HG03066 (cell line): ENCODE measurements at regions not wholly inside any gene's neighbourhood (a gene's known extent, or its start where the extent isn't known, plus 50 kb on each side); places are given as distances from the start of the nearest gene placed in this dataset.
"Not testable (repeated sequence)": the region's sequence is repeated elsewhere in the genome, so short reads cannot be mapped to it uniquely, and the experiment has no call there.

Source experiments
- ATAC-seq: cut with Tn5 transposase; IDR thresholded peaks from one replicate; pipeline ENCODE4 v1.9.1; 2021; ENCODE audit warnings: low read depth; ENCODE audit not compliant: unreplicated experiment

DNA sequence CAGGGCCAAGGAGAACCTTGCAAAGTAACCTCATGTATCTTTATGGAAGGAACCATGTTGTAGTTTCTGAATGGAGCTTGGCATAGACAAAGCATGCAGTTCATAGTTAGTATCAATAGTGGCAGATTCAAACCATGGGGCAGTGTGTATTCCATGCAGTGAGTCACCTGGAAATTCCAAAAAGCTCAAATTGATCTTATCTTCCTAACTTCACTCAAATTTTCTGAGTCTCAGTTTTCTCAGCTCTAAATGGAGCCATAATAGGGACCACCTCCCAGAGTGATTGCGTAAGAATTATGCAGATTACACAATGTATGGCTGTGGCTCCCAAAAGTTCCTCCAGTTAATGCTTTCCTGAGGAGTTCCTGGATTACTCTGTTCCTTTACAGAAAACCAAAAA is 549.9 kb upstream of the KLF4 start:
- ATAC-seq: no peak

DNA sequence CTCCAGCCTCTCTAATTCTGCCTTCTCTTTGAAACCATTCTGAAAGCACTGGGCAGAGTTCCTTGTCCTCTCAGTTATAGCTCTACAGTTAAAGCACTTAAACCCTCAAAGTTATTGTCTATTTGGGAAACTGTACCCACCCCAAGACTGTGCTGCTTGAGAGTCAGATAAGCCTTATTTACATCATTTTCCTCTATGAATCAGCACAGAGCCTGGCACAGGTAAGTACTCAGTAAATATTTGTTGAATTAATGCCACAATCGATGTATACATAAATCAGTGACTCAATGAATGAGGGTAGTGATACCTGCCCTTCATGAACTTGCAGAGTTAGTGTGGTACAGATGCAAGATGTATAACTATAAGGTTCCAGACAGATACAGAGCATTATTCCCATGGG is 549.4 kb upstream of the KLF4 start:
- no peak for ATAC-seq

DNA sequence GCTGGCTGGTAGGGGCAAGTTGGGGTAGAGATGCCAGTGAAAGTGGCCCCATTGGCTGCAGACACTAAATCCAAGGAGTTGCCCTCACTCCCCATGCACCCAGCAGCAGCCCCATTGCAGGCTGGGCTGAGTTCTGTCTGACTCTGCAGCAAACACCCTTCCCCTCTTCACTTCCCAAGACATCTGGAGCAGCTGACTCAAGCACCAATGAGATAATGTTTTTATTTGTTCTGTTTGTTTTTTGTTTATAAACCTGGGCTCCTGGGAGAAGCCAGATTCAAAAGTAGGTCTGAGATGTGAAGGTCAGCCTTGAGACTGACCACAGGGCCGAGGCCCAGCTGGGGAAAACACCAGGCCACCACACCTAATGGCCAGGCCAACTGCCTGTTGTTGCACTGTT is 545.9 kb upstream of the KLF4 start:
- no peak for ATAC-seq

DNA sequence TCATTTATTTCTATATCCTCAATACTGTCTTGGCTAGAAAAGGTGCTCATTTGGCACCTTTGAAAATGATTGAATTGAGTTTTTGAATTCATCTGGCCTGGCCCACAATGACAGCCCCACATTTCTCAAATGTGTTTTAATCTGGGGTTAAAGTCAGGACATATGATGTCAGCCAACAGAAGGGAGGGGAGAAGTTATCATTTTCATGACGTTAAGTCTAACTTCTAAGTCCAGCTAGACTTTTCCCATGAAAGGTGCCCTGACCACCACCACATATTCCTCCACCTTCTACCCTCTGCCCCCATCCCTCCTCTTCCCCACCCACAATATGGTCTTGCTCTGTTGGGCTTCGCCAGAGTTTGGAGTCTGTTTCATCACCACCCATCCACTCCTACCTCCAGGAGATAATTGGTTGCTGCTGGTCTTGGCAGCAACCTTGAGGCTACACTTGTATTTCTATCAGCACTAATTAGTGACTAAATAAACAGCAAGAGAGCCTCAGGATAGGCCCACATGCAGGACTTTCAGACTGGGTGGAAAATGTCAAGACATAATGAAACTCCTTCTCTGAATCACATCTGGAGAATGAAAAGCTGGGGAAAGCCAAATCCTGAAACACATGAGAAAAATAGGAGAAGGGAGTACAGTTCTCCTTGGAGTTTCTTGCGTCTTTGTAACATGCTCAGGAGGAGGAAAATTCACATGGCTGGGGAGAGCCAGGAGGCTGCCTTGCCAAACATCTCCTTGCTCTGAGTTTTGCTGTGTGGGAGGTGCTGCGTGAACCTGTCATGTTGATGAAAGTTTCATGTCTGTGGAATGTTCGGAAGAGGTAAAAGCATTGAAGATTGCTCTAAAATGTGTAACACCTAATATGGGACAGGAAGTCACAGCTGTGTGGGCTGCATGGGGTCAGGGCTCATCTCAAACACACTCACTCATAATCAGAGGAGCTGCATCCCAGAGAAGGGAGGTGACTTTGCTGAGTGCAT is 544.7 kb upstream of the KLF4 start:
- ATAC-seq: no peak

DNA sequence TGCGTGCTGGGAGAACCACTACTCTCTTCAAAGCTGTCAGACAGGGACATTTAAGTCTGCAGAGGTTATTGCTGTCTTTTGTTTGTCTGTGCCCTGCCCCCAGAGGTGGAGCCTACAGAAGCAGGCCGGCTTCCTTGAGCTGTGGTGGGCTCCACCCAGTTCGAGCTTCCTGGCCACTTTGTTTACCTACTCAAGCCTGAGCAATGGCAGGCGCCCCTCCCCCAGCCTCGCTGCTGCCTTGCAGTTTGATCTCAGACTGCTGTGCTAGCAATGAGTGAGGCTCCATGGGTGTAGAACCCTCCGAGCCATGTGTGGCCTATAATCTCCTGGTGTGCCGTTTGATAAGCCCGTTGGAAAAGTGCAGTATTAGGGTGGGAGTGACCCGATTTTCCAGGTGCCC is 542.5 kb upstream of the KLF4 start:
- not testable (repeated sequence) for ATAC-seq

DNA sequence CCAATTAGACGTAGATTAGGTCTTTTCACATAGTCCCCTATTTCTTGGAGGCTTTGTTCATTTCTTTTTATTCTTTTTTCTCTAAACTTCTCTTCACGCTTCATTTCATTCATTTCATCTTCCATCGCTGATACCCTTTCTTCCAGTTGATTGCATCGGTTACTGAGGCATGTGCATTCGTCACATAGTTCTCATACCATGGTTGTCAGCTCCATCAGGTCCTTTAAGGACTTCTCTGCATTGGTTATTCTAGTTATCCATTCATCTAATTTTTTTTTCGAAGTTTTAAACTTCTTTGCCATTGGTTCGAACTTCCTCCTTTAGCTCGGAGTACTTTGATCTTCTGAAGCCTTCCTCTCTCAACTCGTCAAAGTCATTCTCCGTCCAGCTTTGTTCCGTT is 541.7 kb upstream of the KLF4 start:
- ATAC-seq: not testable (repeated sequence)

DNA sequence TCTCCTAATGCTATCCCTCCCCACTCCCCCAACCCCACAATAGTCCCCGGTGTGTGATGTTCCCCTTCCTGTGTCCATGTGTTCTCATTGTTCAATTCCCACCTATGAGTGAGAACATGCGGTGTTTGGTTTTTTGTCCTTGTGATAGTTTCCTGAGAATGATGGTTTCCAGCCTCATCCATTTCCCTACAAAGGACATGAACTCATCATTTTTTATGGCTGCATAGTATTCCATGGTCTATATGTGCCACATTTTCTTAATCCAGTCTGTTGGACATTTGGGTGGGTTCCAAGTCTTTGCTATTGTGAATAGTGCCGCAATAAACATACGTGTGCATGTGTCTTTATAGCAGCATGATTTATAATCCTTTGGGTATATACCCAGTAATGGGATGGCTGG is 537.1 kb upstream of the KLF4 start:
- ATAC-seq: not testable (repeated sequence)

DNA sequence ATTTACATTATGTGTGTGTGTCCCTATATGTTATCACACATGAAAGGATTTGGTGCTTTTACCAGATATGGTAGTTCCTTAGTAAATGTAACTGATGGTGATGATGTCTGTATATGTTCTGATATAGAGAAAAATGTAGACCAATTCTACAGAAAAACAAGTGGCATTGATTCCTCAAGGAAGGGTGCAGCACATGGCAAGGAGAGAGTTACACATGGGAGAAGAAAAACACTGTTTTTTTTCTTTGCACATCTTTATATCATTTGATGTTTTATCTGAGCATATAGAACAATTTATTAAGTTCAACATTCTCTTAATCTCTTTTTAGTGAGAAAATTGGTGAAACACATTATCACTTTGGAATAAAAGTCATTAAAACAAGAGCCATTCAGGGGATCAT is 535.0 kb upstream of the KLF4 start:
- ATAC-seq: no peak

DNA sequence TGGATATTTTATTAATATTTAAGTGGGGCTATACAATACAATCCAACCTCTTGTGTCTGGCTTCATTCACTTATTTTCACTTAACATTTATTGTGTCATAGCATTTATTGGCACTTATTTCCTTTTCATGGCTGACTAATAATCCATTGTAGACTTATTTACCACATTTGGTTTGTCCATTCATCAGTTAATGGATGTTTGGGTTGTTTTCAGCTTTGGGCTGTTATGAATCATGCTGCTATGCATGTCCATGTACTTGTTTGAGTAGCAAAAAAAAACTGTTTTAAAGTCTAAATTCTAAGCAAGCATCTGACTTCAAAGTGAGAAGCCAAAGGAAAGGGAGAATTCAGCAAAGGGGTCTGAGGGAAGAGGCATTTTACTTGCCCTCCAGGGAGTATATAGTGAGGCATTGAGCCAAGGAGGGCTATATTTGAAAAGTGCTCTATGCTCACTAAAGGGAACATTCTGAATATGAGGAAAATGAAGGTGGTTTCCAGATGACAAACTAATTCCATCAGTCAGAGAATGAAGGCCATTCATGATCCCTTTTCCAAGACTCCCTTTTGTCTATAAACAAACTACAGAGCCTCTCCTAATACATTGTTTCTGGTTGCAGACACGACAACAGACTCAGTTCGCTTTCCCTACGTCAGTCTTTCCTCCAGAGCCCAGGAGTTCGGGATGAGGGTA is 532.8 kb upstream of the KLF4 start:
- ATAC-seq: no peak

DNA sequence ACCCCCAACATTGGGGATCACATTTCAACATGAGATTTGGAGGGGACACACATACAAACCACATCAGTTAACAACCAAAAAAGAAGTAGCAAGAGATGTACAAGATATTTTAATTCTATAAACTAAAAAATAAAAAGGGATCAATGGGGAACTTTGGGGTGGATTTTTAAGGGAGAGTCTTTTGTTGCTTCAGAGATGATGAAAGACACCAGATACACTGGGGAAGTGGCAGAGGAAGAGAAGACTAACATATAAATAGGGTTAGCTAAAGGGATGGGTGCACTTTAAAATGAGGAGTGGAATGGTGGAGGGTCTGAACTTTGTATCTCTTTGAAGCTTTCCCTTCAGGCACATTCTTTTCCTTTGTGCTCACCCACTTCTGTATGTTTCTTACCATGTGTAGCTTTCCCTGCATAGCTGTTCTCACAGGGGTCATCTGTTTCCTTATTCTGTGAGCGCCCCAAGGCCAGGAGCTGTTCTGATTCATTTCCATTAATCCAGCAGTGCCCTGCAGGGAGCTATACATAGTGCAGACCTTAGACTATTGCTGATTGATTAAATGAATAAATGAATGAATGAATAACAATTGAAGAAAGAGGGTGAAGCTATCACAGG is 531.6 kb upstream of the KLF4 start:
- ATAC-seq: no peak

DNA sequence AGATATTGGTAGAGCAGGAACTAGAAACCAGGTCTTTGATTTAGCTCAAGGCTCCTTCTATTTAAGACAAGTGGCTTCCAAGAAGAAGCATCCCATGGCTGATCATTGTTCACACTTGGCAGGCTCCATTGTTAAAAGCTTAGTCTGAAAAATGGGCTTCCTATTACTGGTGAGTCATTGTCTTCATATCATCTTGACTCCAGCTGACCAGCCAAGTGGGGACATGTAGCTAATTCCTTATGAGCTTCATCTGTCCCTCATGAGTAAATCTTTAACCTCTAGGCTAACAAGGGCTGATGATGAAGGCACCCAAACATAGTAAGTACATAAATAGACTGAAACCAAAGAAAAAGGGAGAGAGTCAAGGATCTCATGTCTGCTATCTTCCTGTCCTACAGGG is 530.3 kb upstream of the KLF4 start:
- no peak for ATAC-seq

DNA sequence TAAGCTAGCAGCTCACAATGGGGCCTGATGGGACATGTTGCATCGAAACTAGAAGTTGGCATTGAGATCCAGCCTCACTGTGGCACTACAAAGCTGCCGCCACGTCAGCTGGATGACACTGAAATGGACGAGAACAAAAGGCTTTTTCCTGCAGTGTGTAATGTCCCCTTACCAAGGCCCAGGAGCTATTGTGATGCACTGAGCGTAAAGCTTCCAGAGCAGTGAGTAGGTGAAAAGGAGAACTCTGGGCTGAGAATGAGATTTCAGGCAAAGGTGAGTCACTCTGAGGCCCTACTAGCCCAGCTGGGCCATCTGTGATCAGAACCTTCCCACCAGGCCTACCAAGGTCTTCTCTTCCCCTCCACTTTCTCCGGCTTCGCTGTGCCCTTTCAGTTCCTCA is 528.1 kb upstream of the KLF4 start:
- ATAC-seq: no peak

DNA sequence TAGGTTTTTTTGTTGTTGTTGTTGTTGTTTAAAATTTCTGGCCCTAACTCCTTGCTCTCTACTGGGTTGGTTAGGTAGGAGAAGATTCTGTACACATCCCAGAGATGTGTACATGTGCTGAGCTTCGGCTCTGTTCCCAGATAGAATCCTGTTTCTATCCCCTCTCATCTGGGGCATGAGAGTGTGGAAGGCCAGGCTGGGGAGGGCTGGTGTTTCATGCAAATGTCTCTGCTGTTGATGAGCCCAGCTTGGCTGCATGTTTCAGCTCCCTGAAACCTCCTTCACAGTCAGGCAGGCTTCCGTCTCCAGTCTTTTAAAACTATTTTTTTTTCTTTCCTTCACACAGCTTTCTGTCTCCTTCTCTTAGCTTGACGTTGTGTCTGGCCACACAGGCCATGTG is 526.9 kb upstream of the KLF4 start:
- no peak for ATAC-seq

DNA sequence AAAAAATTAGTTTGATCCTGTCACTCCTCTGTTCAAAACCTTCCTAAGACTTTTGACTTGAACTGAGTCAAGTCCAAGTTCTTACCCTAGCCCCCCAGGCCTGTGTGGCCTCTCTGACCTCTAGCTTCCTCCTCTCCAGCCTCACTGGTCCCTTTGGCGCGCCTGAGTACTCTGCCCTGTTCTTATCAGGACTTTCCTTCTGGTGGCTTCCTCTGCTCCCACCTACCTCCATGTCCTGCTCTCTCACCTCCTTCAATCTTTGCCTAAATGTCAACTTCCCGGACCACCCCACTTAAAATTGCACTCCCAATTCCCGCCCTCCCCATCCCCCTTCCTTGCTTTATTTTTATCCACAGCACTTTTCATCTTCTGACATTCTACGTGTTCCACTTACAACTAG is 526.1 kb upstream of the KLF4 start:
- no peak for ATAC-seq

DNA sequence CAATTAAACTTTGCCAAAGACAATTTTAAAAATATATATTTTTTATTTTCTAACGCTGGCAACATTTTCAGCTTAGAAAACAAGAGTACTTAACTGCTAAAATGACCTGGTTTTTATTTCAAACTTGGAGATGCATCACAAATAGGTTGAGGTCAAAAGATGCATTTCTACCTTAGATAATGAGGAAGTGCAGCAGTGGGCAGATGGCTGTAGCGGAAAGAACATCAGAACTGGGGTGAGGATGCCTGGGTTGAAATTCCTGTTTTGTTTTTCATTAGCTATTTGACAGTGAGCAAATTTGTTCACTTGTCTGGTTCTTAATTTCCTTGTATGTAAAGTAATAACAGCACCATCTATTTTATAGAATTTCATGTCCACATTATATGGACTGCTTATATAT is 524.8 kb upstream of the KLF4 start:
- ATAC-seq: no peak

DNA sequence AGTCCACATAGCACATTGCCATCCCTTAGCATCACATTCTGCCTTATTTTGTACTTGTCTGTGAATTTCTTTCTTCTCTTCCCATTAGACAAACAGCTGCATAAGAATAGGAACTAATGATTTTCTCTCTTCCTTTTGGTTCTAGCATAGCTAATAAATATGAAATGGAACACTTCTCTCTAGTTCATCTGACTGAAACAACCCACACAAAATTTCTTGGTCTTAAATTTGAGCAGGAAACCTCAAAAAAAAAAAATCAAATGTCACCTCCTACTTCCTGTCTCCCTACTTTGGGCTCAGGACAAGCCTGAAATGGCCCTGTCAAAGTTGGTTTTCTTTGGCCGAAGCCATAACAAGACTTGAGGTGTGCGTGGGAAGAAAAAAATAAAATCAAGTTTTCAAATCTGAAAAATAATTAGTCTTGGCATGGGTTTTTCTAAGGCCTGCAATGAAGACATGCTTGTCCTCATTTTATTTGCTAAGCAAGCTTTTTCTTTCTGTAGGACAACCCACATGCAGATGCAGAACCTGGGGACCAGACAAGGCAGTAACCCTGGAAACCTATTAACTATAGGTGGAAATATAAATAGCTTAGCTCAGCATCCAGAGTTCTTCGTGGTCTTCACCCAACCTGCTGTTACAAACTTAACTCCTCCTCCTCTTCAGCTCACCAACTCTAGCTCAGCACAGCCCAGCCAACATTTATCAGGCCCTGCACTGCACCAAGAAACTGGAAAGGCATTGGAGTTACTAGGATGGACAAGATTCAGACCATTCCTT is 523.5 kb upstream of the KLF4 start:
- no peak for ATAC-seq

DNA sequence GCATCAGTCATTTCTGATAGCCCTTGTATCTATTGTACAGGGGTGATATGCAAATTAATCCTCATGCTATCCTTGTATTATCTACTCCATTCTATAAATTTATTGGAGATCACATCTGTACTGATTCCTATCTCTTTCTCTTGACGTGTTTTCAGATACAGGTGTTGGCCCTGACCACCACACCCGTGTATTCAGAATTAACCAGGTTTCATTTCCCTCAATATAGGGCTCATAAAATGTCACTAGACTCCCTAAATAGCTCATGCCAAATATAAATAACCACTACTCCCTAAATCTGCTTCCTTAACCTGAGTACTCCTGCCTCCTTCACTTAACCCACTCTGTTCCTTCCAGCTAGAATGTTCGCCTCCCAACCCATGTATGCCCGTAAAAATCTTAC is 522.8 kb upstream of the KLF4 start:
- ATAC-seq: no peak

DNA sequence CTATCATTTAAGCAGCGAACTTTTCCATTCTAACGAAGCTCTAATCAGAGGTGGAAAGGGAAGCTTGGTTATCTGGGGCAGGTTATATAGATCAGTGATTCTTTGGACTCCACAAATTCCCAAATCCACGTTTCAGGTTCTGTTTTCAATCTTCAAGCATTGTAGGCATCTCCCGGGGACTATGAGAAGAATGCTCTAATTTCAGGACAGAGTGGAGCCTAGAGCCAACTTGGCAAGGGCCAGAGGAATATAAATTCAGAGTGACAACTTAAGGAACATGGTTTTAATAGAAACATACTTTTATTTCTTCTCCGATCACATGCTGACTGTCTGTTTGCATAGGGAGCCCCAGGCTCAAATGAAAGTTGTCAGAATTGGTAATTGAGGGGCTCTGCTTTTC is 514.0 kb upstream of the KLF4 start:
- no peak for ATAC-seq

DNA sequence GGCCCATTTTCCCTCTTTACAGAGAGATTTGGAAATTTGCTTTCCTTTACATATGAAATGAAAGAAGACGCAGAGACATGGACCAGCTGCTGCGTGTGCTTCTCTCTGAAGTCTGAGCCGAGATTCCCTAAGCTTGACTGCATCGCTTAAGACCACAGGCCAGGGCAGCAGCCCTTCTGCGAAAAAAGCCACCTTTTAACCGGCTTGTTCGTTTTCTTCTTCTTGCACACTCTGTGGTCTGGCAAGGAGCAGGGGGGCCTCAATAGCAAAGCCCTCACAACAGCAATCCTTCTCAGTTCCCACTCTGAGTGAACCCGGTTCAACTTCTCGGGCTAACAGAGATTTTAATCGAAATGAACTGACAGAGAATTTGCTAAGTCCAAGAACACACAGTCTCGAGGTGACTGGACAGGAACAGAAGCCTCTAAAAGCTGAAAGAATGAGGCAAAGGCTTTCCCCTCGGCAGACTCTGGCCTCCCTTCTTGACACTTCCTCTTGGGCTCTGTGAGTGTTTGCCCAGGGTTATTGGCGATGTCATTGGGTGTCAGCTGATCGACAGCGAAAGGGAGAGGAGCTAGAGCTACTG is 512.9 kb upstream of the KLF4 start:
- ATAC-seq: no peak

DNA sequence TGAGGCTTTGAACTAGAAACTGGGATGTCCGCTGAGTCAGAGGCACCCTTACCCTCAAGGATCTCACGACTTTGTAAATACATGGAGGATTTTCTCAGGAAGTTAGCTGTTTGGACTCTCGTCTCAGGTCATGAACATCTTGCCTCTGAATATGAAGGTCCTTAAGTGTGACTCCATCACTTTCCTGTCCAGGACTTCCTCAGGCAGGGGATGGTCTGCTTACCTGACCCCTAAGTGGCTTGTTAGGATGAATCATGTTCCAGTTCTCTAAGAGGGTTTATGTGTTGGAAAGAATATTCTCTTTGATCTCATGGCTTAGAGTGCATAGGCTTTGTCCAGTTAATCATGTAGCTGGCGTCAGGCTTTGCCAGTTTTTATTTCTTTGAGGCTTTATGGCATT is 511.7 kb upstream of the KLF4 start:
- ATAC-seq: no peak
